Uterus (tissue), 2 donors: ENCODE measurements at regions not wholly inside any gene's neighbourhood (a gene's known extent, or its start where the extent isn't known, plus 50 kb on each side); places are given as distances from the start of the nearest gene placed in this dataset.

ENCODE experiments used
- POLR2A ChIP-seq, 2 donors: fragments of 450-650 bp; IDR thresholded peaks; one replicate each; pipeline ENCODE4 v1.6.1; 2016; ENCODE audit warnings: antibody characterized with exemption in 2 of 2, mild to moderate bottlenecking in 1 of 2, moderate library complexity in 1 of 2
- TF ChIP-seq, protein P1 (sequence below), 4 experiments: fragments of 200-600 bp in 2 of 4; fragments of 450-650 bp in 2 of 4; sonication (generic) in 2 of 4; IDR thresholded peaks; one replicate each; pipeline ENCODE4 v1.5.1; 2016 to 2019; ENCODE audit warnings: antibody characterized with exemption in 4 of 4, mild to moderate bottlenecking in 2 of 4, moderate library complexity in 1 of 4

DNA sequence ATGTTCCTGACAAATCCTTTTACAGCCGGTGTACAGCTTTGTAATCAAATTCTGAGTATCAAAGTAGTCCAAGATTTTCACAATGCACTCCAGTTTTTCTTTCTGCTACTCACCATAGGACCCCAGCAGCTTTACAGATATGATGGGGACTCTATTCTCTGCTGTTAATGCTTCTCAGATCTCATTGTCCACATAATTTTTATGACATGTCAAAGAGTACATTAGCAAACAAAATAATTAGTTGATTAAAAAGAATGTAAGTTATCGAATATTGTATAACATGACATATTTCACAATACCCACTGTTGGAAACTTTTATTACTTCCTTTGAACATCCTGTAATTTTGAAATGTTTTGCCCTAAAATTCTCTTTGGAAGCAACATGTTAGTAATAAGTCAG, 81.4 kb upstream of the KIAA1217 start:
- TF ChIP-seq, protein P1, sequence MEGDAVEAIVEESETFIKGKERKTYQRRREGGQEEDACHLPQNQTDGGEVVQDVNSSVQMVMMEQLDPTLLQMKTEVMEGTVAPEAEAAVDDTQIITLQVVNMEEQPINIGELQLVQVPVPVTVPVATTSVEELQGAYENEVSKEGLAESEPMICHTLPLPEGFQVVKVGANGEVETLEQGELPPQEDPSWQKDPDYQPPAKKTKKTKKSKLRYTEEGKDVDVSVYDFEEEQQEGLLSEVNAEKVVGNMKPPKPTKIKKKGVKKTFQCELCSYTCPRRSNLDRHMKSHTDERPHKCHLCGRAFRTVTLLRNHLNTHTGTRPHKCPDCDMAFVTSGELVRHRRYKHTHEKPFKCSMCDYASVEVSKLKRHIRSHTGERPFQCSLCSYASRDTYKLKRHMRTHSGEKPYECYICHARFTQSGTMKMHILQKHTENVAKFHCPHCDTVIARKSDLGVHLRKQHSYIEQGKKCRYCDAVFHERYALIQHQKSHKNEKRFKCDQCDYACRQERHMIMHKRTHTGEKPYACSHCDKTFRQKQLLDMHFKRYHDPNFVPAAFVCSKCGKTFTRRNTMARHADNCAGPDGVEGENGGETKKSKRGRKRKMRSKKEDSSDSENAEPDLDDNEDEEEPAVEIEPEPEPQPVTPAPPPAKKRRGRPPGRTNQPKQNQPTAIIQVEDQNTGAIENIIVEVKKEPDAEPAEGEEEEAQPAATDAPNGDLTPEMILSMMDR (IDR thresholded peaks at IDR 0.05) = no peak
- no peak for TF ChIP-seq POLR2A (IDR thresholded peaks at IDR 0.05)
